HepG2 (cell line): ENCODE measurements at regions not wholly inside any gene's neighbourhood (a gene's known extent, or its start where the extent isn't known, plus 50 kb on each side); places are given as distances from the start of the nearest gene placed in this dataset.

Experiments
- ATAC-seq: fragments of 200-7000 bp; cut with Tn5 transposase; 3 replicates; pipeline ENCODE4 v1.9.1; 2020; ENCODE audit warnings: mild to moderate bottlenecking, moderate library complexity
- BruUV-seq: library from RNA; stranded (reverse); fragments of 400-500 nt; replicated peaks from 2 replicates; lab custom pipeline; 2021; lab: Mats Ljungman, UMichigan
- CTCF ChIA-PET: fragments of 300-600 bp; formaldehyde crosslinking; extraction: SDS; loops from one replicate; lab custom pipeline; 2021; ENCODE audit warnings: low total read pairs, inconsistent platforms, low intra/inter-chr PET ratio; lab: Yijun Ruan, JAX
- POLR2A ChIA-PET: fragments of 350-600 bp; sonication (Branson Sonifier 250); formaldehyde crosslinking; loops from one replicate; lab custom pipeline; 2020; ENCODE audit warnings: antibody characterized with exemption, inconsistent platforms; lab: Yijun Ruan, JAX
- DNase-seq: peaks from one replicate; pipeline ENCODE4 v3.0.0-alpha.2; 2015; ENCODE audit warnings: low spot score
- FAIRE-seq: peaks from 3 replicates; lab custom pipeline; 2011; peaks lifted over from hg19 to GRCh38; lab: Jason Lieb, UNC
- H2AFZ ChIP-seq: one replicate; pipeline ENCODE4 v1.6.1; 2011; ENCODE audit warnings: low read length, inconsistent platforms
- H3K27ac ChIP-seq: fragments of 300-600 bp; 3 replicates; pipeline ENCODE4 v1.8.0; 2011; ENCODE audit warnings: mixed run types, mild to moderate bottlenecking, mixed read lengths, low read length, inconsistent platforms; ENCODE audit not compliant: insufficient read depth; ENCODE audit errors: extremely low read length
- H3K27me3 ChIP-seq, 2 experiments: fragments of 200-600 bp in 1 of 2; 2 replicates in 1 of 2; 3 replicates in 1 of 2; pipeline versions ENCODE4 v1.6.0 to v1.8.0; 2011; ENCODE audit warnings: low read length in 2 of 2, mild to moderate bottlenecking in 2 of 2, moderate library complexity in 2 of 2, inconsistent platforms in 1 of 2; ENCODE audit not compliant: insufficient read depth in 2 of 2, control insufficient read depth in 1 of 2
- H3K36me3 ChIP-seq, 2 experiments: fragments of 200-600 bp in 1 of 2; replicated peaks in 1 of 2; 2 replicates in 1 of 2; 3 replicates in 1 of 2; pipeline versions ENCODE4 v1.5.1 to v1.8.0; 2011; ENCODE audit warnings: low read length in 2 of 2, inconsistent platforms in 1 of 2; ENCODE audit not compliant: insufficient read depth in 2 of 2, control insufficient read depth in 1 of 2
- H3K4me1 ChIP-seq: 2 replicates; pipeline ENCODE4 v1.5.1; 2012; ENCODE audit warnings: low read length, inconsistent platforms; ENCODE audit not compliant: insufficient read depth
- H3K4me2 ChIP-seq: 2 replicates; pipeline ENCODE4 v1.6.0; 2011; ENCODE audit warnings: low read depth, low read length, inconsistent platforms
- H3K4me3 ChIP-seq, 3 experiments: fragments of 200-600 bp in 1 of 3; sonication (generic), shearing (Covaris generic) in 1 of 3; replicated peaks in 1 of 3; 2 replicates each; pipeline ENCODE4 v1.5.1; 2011 to 2016; ENCODE audit warnings: low read length in 3 of 3, inconsistent platforms in 2 of 3, low read depth in 2 of 3, mild to moderate bottlenecking in 2 of 3, control low read depth in 1 of 3, mixed read lengths in 1 of 3; ENCODE audit not compliant: insufficient read depth in 1 of 3
- H3K79me2 ChIP-seq: one replicate; pipeline ENCODE4 v1.6.1; 2011; ENCODE audit warnings: low read length, inconsistent platforms; ENCODE audit not compliant: insufficient read depth
- H3K9ac ChIP-seq: 2 replicates; pipeline ENCODE4 v1.6.0; 2011; ENCODE audit warnings: mild to moderate bottlenecking, low read depth, low read length, inconsistent platforms; ENCODE audit not compliant: insufficient read depth
- H3K9me3 ChIP-seq: 2 replicates; pipeline ENCODE4 v1.5.1; 2012; ENCODE audit warnings: mild to moderate bottlenecking, low read length
- H4K20me1 ChIP-seq: 2 replicates; pipeline ENCODE4 v1.6.0; 2011; ENCODE audit warnings: inconsistent platforms, mild to moderate bottlenecking, low read length, moderate library complexity; ENCODE audit not compliant: insufficient read depth
- IKZF1 ChIP-seq: fragments of 450-650 bp; IDR thresholded peaks from 2 replicates; pipeline ENCODE4 v1.7.1; 2016
- KDM3A ChIP-seq: IDR thresholded peaks from 2 replicates; pipeline ENCODE4 v1.6.1; 2018; ENCODE audit warnings: low read depth, missing compliant biosample characterization
- POGK ChIP-seq: sonication (generic); formaldehyde crosslinking; conservative IDR thresholded peaks from 2 replicates; pipeline ENCODE4 v1.8.0; 2022; ENCODE audit warnings: mild to moderate bottlenecking, moderate library complexity, missing genetic modification reagents
- ZFAT ChIP-seq: sonication (generic); formaldehyde crosslinking; conservative IDR thresholded peaks from 2 replicates; pipeline ENCODE4 v1.8.1; 2023; ENCODE audit warnings: missing genetic modification reagents, inconsistent platforms
- ZNF205 ChIP-seq: IDR thresholded peaks from 2 replicates; pipeline ENCODE4 v1.6.1; 2018; ENCODE audit warnings: missing biosample characterization, missing genetic modification reagents
- ZNF547 ChIP-seq: sonication (generic); formaldehyde crosslinking; IDR thresholded peaks from 2 replicates; pipeline ENCODE4 v1.5.1; 2020; ENCODE audit warnings: mild to moderate bottlenecking, missing genetic modification reagents
- WGBS: methylation state at CpG from one replicate; pipeline ENCODE4 v1.1.6; 2017; ENCODE audit warnings: low lambda C conversion rate; 5-methylcytosine and 5-hydroxymethylcytosine counted together
- in situ Hi-C: cut with HindIII; loops from 2 replicates; pipeline ENCODE4 v1.10.0; 2017; ENCODE audit warnings: low pct_unique_long_range_greater_than_20kb; ENCODE audit not compliant: extremely low pct_ligation_motif_present
- intact Hi-C: fragments of 100-400 bp; cut with micrococcal nuclease; formaldehyde crosslinking; loops from one replicate; pipeline ENCODE4 v1.10.0; 2022; ENCODE audit not compliant: unreplicated experiment
- TF ChIP-seq, protein P1 (sequence below): sonication (generic); formaldehyde crosslinking; IDR thresholded peaks from 2 replicates; pipeline ENCODE4 v1.5.0; 2020; ENCODE audit warnings: mild to moderate bottlenecking, missing genetic modification reagents
- TF ChIP-seq, protein P2 (sequence below): sonication (generic); formaldehyde crosslinking; conservative IDR thresholded peaks from 2 replicates; pipeline ENCODE4 v1.4.0; 2020; ENCODE audit warnings: missing genetic modification reagents

DNA sequence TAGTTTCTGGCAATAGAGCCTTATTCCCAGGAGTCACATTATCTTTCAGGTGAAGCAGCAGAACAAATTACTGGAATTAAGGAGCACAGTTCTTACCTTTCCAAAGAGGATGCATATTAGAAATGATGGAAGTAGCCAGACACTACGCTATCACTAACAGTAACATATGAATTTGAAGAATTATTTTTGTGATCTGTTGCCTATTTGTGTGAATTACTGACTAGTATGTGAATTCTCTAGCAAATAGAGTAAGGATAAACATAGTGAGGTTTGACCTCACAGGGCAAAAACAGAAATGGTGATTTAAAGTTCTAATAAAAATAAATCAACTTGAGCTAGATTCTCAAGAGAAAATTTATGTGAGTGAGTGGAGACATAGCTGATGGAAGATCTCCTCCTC, 1299.3 kb downstream of the XPNPEP1 start:
- in situ Hi-C loops (no loop called here), intact Hi-C loops (no loop called here)
- WGBS = 14% methylated on average over 1 of the region's 1 CpG
- Histone ChIP-seq H3K27ac (no peak overlapping the region), H3K9ac (no peak overlapping the region), H4K20me1 (no peaks in the 10 kb centered on the region), H3K4me3 (no peak overlapping the region), H3K4me1 (no peaks in the 10 kb centered on the region), H3K79me2 (no peaks in the 10 kb centered on the region), H3K9me3 (peaks cover 17% of the 10 kb centered on the region; the same call in 1 of the 2 replicates), H3K27me3 (no peaks in the 10 kb centered on the region), H3K36me3 (no peaks in the 10 kb centered on the region), H2AFZ (no peak overlapping the region), H3K4me2 (no peak overlapping the region)
- no peak for FAIRE-seq
- no peak for ATAC-seq
- no peak for DNase-seq
- POLR2A ChIA-PET = no interaction called here
- CTCF ChIA-PET = no interaction called here
- TF ChIP-seq, protein P1, sequence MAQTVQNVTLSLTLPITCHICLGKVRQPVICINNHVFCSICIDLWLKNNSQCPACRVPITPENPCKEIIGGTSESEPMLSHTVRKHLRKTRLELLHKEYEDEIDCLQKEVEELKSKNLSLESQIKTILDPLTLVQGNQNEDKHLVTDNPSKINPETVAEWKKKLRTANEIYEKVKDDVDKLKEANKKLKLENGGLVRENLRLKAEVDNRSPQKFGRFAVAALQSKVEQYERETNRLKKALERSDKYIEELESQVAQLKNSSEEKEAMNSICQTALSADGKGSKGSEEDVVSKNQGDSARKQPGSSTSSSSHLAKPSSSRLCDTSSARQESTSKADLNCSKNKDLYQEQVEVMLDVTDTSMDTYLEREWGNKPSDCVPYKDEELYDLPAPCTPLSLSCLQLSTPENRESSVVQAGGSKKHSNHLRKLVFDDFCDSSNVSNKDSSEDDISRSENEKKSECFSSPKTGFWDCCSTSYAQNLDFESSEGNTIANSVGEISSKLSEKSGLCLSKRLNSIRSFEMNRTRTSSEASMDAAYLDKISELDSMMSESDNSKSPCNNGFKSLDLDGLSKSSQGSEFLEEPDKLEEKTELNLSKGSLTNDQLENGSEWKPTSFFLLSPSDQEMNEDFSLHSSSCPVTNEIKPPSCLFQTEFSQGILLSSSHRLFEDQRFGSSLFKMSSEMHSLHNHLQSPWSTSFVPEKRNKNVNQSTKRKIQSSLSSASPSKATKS (CRISPR knock-in tag) = no peak
- TF ChIP-seq ZFAT = no peak
- TF ChIP-seq, protein P2, sequence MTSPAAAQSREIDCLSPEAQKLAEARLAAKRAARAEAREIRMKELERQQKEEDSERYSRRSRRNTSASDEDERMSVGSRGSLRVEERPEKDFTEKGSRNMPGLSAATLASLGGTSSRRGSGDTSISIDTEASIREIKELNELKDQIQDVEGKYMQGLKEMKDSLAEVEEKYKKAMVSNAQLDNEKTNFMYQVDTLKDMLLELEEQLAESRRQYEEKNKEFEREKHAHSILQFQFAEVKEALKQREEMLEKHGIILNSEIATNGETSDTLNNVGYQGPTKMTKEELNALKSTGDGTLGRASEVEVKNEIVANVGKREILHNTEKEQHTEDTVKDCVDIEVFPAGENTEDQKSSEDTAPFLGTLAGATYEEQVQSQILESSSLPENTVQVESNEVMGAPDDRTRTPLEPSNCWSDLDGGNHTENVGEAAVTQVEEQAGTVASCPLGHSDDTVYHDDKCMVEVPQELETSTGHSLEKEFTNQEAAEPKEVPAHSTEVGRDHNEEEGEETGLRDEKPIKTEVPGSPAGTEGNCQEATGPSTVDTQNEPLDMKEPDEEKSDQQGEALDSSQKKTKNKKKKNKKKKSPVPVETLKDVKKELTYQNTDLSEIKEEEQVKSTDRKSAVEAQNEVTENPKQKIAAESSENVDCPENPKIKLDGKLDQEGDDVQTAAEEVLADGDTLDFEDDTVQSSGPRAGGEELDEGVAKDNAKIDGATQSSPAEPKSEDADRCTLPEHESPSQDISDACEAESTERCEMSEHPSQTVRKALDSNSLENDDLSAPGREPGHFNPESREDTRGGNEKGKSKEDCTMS = no peak
- TF ChIP-seq ZNF205 (CRISPR knock-in tag) = no peak
- no peak for TF ChIP-seq POGK (CRISPR knock-in tag)
- no peak for TF ChIP-seq IKZF1
- no peak for TF ChIP-seq KDM3A (CRISPR knock-in tag)
- no peak for TF ChIP-seq ZNF547
- BruUV-seq = no TSS peak
